Left renal cortex interstitium (tissue), 4 donors: ENCODE measurements at regions not wholly inside any gene's neighbourhood (a gene's known extent, or its start where the extent isn't known, plus 50 kb on each side); places are given as distances from the start of the nearest gene placed in this dataset.
"Not testable (repeated sequence)": the region's sequence is repeated elsewhere in the genome, so short reads cannot be mapped to it uniquely, and the experiment has no call there.

Experiments used
- DNase-seq, 4 donors: peaks; one replicate each; pipeline ENCODE4 v3.0.0-alpha.2; 2013; ENCODE audit warnings: low read depth in 4 of 4, low spot score in 2 of 4, missing footprints in 1 of 4

DNA sequence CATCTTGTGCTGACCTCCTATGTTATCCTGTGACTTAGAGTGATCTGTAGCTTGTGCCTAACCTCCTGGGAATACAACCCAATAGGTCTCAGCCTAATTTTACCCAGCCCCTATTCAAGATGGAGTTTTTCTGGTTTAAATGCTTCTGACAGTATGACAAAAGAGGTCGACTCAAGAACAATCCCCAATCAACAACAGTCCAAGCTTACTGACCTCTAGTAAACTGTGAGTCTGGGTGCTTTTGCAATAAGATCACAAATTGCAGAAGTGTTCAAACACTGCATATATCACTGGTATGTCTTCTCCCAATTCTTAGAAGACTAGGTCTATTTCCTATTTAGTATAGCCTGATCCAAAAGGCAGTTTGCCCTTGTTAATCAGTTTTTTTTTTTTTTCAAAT lies 323.5 kb upstream of the PTGER4 start:
- DNase-seq = no peak

DNA sequence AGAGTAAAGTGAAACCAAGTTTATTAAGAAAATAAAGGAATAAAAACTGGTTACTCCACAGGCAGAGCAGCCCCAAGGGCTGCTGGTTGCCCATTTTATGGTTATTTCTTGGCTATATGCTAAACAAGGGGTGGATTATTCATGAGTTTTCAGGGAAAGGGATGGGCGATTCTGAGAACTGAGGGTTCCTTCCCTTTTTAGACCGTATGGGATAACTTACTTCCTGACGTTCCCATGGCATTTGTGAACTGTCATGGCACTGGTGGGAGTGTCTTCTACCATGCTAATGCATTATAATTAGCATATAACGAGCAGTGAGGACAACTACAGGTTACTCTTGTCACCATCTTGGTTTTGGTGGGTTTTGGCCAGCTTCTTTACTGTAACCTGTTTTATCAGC lies 323.9 kb upstream of the PTGER4 start:
- DNase-seq = no peak

DNA sequence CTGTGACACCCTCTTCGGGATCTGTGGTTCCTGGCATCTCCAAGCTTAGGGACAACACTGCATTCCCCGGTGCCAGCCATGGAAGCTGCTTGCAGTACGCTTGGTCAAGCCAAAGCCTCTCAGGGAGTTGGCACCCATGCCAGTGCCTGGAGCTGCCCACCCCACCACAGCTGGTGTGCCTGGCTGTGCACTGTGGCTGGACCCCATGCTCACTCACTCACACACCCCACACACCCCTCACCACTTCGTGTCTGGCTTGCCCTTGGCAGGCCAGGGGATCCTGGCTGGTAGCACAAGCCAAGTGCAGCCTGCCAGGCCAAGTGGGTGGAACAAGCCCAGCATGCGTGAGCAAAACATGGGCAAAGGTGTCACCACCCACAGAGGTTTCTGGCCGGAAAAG lies 324.5 kb upstream of the PTGER4 start:
- no peak for DNase-seq

- DNase-seq = no peak
Measured at GRCh38 chr5:40354171-40354570, 325.5 kb upstream of the PTGER4 start.

GRCh38 chr5:40353442-40353841 lies 326.3 kb upstream of the PTGER4 start:
- no peak for DNase-seq

DNA sequence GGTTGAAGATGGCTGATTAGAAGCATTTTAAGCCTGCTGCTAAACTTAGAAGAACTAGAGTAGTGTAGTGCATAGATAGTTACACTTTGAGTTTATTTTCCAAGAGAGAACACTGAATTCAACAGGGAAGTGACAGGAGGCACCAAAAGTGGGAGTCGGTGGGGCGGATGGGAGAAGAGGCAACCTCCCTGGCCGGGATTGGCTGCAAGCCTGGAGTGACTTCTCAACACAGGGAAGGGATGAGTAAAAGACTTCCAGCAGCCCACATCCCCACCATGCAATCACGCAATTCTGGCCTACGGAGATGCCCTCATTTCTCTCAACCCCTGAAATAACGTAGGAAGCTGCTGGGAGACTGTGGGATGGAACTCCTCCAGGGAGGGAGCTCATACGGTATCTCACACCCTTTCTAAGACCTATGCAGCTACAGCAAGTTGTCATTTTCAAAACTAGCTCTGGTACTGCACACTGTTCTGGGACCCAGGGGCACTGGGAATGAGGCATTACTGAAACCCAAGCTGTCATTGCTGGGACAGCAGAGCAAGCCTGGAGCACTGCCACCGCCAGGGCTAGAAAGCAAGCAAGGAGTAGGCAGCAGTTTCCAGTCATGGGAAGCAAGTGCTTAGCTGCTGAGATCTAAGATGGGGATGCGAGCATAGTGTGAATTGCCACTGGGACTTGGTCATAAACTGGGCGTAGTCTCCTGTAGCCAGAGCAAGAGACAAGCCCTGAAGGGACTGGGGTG lies 331.6 kb upstream of the PTGER4 start:
- DNase-seq = no peak

GRCh38 chr5:40346901-40347300 lies 332.8 kb upstream of the PTGER4 start:
- DNase-seq = no peak

DNA sequence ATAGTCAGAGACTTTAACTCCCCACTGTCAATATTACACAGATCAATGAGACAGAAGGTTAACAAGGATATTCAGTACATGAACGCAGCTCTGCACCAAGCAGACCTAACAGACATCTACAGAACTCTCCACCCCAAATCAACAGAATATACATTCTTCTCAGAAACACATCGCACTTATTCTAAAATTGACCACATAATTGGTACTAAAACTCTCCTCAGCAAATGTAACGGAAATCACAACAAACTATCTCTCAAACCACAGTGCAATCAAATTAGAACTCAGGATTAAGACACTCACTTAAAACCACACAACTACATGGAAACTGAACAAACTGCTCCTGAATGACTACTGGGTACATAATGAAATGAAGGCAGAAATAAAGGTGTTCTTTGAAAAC lies 341.3 kb upstream of the PTGER4 start:
- DNase-seq = not testable (repeated sequence)

DNA sequence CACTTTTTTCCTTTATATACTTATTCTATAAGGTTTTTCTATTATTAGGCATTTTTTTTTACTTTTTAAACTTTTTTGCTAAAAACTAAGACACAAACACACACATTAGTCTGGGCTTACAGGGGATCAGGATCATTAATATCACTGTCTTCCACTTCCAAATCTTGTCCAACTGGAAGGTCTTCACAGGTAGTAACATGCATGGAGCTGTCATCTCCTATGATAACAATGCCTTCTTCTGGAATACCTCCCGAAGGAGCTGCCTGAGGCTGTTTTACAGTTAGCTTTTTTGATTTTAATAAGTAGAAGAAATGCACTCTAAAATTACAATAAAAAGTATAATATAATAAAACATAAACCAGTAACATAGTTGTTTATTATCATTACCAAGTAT lies 345.5 kb upstream of the PTGER4 start:
- DNase-seq = no peak

DNA sequence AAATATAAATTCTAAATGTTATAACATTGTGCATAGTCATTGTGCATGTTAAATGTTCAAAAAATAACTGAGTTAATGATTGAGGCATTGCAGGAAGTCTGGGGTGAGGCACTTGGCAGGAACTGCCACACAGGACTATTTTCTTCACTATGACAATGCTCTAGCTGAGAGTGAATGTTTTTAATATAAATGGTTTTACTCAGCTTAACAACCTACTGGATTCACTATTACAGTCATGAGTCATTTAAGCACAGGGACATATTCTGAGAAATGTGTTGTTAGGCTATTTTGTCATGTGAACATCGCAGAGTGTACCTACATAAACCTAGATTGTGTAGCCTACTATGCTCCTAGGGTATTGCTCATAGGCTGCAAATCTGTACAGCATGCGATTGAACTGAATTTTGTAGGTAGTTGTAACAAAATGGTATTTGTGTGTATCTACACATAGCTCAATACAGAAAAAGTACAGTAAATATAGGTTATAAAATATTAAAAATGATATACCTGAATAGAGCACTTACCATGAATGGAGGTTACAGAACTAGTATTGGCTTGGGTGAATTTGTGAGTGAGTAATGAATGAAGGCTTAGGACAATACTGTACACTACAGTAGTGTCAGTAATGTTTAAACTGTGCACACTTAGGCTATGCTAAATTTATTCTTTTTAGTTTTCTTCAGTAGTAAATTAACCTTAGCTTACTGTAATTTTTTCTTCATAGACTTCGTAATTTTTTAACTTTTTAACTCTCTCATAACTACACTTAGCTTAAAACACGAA lies 346.1 kb upstream of the PTGER4 start:
- no peak for DNase-seq

GRCh38 chr5:40332970-40333369 lies 346.7 kb upstream of the PTGER4 start:
- no peak for DNase-seq

GRCh38 chr5:40331616-40332015 lies 348.1 kb upstream of the PTGER4 start:
- DNase-seq = no peak

GRCh38 chr5:40321514-40321913 lies 358.2 kb upstream of the PTGER4 start:
- DNase-seq = no peak

GRCh38 chr5:40318395-40318794 lies 361.3 kb upstream of the PTGER4 start:
- DNase-seq = no peak

DNA sequence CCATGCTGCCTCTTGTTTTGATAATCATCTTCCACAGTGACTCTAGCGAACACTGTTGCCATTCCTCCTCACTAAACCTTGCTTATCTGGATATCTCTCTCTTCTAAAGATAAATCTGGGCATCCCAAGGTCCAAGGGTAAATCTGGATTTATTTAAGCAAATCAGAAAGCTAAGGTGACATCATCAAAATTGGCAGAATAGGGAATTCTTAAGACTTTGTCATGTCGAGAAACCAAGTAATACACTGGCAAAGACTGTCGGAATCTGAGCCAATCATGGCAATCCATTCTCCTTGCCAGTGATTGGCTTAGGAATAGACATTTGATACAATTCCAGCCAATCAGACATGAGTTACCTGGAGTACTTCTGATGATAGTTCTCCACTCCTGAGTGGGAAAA lies 362.7 kb upstream of the PTGER4 start:
- no peak for DNase-seq

DNA sequence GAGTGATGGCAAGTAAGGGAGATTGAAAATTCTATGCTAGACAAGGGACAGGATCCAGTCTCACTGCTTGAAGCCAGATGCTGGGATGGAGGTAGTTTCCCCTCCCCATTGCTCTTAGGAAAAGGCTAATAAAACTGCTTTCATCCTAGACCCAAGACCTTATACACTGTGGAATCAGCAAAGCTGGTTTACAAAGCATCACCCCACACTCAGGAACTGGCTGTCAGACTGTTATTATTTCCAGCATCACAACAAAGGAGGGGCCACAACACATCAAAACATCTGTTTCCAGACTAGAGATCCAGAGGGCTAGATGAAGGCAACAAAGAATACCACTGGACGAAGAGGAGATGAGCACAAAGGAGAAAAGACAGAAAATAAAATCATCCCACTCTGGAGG lies 364.6 kb upstream of the PTGER4 start:
- no peak for DNase-seq

DNA sequence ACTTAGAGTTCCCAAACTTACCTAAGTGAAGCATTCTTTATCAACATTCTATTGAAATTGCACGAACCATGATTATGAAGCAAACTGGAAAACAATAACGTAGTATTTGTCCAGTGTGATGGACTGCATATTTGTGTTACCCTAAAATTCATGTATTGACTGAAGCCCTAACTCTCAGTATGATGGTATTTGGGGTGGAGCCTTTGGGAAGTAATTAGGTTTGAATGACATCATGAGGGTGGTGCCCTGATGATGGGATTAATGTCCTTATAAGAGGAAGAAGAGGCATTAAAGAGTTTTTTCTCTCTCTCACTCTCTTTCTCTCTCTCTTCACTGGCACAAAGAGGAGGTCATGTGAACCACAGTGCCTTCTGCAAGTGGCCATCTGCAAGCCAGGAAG lies 365.4 kb upstream of the PTGER4 start:
- no peak for DNase-seq

- no peak for DNase-seq
Measured at GRCh38 chr5:40312205-40312604, 367.5 kb upstream of the PTGER4 start.

GRCh38 chr5:40309851-40310250 lies 369.9 kb upstream of the PTGER4 start:
- DNase-seq = no peak

- DNase-seq = no peak
Measured at GRCh38 chr5:40308867-40309266, 370.8 kb upstream of the PTGER4 start.

DNA sequence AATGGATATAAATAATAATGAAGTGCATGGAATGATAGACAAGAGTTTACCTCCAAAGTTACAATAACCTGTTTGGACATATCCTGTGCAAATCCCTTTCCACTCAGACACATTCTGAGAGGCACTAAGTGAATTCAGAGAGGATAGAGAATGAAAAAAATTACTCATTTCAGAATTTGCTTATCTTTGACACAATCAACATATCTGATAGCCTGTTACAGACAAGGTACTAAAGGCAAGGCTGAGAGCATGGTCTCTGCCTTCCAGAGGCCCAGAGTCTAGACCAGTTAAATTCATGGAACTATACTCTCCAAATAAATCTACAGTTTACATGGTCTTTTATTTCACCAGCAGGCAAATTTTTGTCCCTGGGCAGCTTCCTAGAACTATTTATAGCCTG lies 371.8 kb upstream of the PTGER4 start:
- DNase-seq = no peak

- no peak for DNase-seq
Measured at GRCh38 chr5:40306869-40307487, 372.7 kb upstream of the PTGER4 start.
